Ishikawa (cell line): ENCODE measurements at regions not wholly inside any gene's neighbourhood (a gene's known extent, or its start where the extent isn't known, plus 50 kb on each side); places are given as distances from the start of the nearest gene placed in this dataset.

Source experiments
- CEBPB ChIP-seq: IDR thresholded peaks from 2 replicates; pipeline ENCODE4 v1.6.1; 2012
- CREB1 ChIP-seq: IDR thresholded peaks from 2 replicates; pipeline ENCODE4 v1.6.1; 2012; ENCODE audit warnings: low read depth
- EGR1 ChIP-seq: IDR thresholded peaks from 2 replicates; pipeline ENCODE4 v1.6.1; 2012
- EP300 ChIP-seq: IDR thresholded peaks from 2 replicates; pipeline ENCODE4 v1.6.1; 2012; ENCODE audit warnings: borderline replicate concordance
- FOXM1 ChIP-seq: IDR thresholded peaks from 2 replicates; pipeline ENCODE4 v1.6.1; 2012; ENCODE audit warnings: low read depth, borderline replicate concordance
- MAX ChIP-seq: IDR thresholded peaks from 2 replicates; pipeline ENCODE4 v1.6.1; 2012
- NFIC ChIP-seq: IDR thresholded peaks from 2 replicates; pipeline ENCODE4 v1.6.1; 2012
- RAD21 ChIP-seq: IDR thresholded peaks from 2 replicates; pipeline ENCODE4 v1.6.1; 2012; ENCODE audit warnings: low read depth
- REST ChIP-seq: IDR thresholded peaks from 2 replicates; pipeline ENCODE4 v1.6.1; 2012; ENCODE audit warnings: low read depth, mild to moderate bottlenecking
- TAF1 ChIP-seq: IDR thresholded peaks from 2 replicates; pipeline ENCODE4 v1.6.1; 2012; ENCODE audit warnings: low read depth, mild to moderate bottlenecking
- TCF12 ChIP-seq: IDR thresholded peaks from 2 replicates; pipeline ENCODE4 v1.6.1; 2012; ENCODE audit warnings: low read depth
- TEAD4 ChIP-seq: IDR thresholded peaks from 2 replicates; pipeline ENCODE4 v1.6.1; 2012
- YY1 ChIP-seq: IDR thresholded peaks from 2 replicates; pipeline ENCODE4 v1.6.1; 2012; ENCODE audit warnings: low read depth
- ZBTB7A ChIP-seq: IDR thresholded peaks from 2 replicates; pipeline ENCODE4 v1.6.1; 2012; ENCODE audit warnings: low read depth
- TF ChIP-seq, protein P1 (sequence below): IDR thresholded peaks from 2 replicates; pipeline ENCODE4 v1.6.1; 2012

DNA sequence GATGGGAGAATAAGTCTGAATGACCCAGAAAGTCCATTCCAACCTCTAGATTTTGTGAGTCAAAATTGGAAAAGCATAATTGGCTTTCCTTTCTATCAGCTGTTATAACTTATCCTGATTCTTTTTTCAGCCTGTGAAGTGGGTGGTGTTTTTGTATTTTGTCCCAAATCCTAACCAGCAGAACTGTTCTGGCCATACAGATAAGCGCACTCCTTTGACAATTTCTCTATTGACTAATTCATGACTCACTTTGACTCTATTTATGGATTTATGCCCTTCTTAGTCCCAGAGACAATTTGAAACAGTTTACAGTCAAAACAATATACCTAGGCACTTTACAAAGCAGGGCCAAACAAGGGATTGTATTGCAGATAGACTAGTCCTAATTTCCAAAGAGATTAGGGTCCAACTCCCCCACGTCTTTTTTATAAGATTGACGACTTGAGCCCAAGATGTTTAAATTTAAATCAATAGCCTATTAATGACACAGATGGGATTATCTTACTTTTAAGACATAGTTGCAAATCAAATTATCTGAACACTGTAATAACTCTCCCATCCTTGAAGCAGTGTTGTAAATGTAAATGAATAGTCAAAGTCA, 301.7 kb upstream of the SEMA6A start:
- TF ChIP-seq REST (no peak), MAX (no peak), EGR1 (no peak)

- TF ChIP-seq TEAD4 (no peak), YY1 (no peak), REST (no peak), CEBPB (no peak), FOXM1 (no peak), ZBTB7A (no peak), RAD21 (no peak), MAX (no peak), NFIC (no peak), EP300 (no peak), EGR1 (no peak), CREB1 (no peak), TCF12 (no peak), TAF1 (no peak)
- TF ChIP-seq, protein P1, sequence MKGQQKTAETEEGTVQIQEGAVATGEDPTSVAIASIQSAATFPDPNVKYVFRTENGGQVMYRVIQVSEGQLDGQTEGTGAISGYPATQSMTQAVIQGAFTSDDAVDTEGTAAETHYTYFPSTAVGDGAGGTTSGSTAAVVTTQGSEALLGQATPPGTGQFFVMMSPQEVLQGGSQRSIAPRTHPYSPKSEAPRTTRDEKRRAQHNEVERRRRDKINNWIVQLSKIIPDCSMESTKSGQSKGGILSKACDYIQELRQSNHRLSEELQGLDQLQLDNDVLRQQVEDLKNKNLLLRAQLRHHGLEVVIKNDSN, result no peak
Observed at GRCh38 chr5:116872986-116873385, 298.4 kb upstream of the SEMA6A start.

DNA sequence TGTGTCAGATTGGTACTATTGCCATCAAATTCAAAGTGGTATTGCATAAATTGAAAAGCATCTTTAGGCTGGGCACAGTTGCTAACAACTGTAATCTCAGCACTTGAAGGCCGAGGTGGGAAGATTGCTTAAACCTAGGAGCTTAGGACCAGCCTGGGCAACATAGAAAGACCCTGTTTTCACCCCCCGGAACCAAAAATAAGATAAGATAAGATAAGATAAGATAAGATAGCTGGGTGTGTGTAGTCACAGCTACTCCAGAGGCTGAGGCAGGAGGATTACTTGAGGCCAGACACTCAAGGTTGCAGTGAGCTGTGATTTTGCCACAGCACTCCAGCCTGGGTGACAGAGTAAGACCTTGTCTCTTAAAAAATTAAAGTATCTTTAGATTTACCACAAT, 297.9 kb upstream of the SEMA6A start:
- TF ChIP-seq FOXM1 (no peak), MAX (no peak), YY1 (no peak), RAD21 (no peak), CREB1 (no peak), NFIC (no peak), TAF1 (no peak), EP300 (no peak), EGR1 (no peak), TEAD4 (no peak), REST (no peak), CEBPB (no peak), TCF12 (no peak), ZBTB7A (no peak)
- TF ChIP-seq, protein P1, result no peak

GRCh38 chr5:116865651-116866050, 291.0 kb upstream of the SEMA6A start:
- TF ChIP-seq CREB1 (no peak), MAX (no peak), TEAD4 (no peak), ZBTB7A (no peak), TCF12 (no peak), EP300 (no peak), YY1 (no peak), REST (no peak), CEBPB (no peak), FOXM1 (no peak), EGR1 (no peak)
- TF ChIP-seq, protein P1, result no peak
